ENCODE measurements at regions not wholly inside any gene's neighbourhood (a gene's known extent, or its start where the extent isn't known, plus 50 kb on each side); places are given as distances from the start of the nearest gene placed in this dataset.

DNA sequence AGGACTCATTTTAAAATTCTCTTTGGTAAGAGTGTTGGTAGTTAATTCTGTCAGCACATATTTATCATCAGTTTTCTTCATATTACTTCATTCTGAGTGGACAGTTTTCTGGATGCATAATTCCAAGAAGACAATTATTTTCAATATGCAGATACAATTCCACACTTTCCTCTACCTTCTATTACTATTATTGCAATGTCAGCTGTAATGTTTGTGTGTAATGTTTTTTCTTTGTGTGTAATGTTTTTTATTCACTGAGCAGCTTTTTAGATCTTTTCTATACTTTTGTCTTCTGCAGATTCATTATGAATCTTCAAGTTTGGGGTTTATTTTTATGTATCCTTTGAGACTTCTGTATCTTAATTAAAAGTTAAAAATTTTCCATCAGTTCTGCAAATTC is 264.0 kb upstream of the VRK2 start:
- H3K79me2 ChIP-seq, result no peaks in the 10 kb centered on the region
- TF ChIP-seq, protein P1, sequence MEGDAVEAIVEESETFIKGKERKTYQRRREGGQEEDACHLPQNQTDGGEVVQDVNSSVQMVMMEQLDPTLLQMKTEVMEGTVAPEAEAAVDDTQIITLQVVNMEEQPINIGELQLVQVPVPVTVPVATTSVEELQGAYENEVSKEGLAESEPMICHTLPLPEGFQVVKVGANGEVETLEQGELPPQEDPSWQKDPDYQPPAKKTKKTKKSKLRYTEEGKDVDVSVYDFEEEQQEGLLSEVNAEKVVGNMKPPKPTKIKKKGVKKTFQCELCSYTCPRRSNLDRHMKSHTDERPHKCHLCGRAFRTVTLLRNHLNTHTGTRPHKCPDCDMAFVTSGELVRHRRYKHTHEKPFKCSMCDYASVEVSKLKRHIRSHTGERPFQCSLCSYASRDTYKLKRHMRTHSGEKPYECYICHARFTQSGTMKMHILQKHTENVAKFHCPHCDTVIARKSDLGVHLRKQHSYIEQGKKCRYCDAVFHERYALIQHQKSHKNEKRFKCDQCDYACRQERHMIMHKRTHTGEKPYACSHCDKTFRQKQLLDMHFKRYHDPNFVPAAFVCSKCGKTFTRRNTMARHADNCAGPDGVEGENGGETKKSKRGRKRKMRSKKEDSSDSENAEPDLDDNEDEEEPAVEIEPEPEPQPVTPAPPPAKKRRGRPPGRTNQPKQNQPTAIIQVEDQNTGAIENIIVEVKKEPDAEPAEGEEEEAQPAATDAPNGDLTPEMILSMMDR (IDR thresholded peaks at IDR 0.05), result no peak
- no peaks in the 10 kb centered on the region for H3K4me1 ChIP-seq
- H3K4me2 ChIP-seq (ENCODE audit: low read length), result no peak overlapping the region
- no peaks in the 10 kb centered on the region for H3K36me3 ChIP-seq (ENCODE audit: control insufficient read depth, insufficient read depth, low read length)
- no peak overlapping the region for H3K9ac ChIP-seq
- H3K9me3 ChIP-seq (ENCODE audit: control insufficient read depth, low read length), result no peaks in the 10 kb centered on the region
- H2AFZ ChIP-seq, result no peak overlapping the region
- H3K27me3 ChIP-seq (ENCODE audit: control insufficient read depth, insufficient read depth, low read length), result no peaks in the 10 kb centered on the region
- H3K4me3 ChIP-seq (ENCODE audit: low read depth, low read length), result no peak overlapping the region
- no peak overlapping the region for H3K27ac ChIP-seq

DNA sequence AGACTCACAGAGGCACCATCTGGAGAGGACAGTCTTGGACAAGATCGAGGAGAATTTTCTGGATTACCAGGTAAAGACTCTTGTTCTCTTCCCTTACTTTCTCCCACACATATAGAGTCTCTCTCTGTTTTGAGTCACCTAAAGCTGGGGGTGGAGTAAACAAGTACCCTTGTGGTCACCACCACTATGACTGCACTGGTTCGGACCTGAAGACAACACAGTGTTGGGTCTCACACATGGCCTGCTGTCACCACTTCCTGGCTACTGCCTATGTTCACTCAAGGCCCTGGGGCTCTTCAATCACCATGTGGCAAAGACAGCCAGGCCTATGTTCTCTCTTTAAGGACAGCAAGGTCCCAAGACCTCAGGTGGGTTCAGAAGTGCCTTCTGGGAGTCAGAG is 253.3 kb upstream of the VRK2 start:
- Histone ChIP-seq H3K9me3 (ENCODE audit: control insufficient read depth, low read length) (no peaks in the 10 kb centered on the region), H3K27ac (no peak overlapping the region), H3K4me3 (ENCODE audit: low read depth, low read length) (no peak overlapping the region), H3K4me2 (ENCODE audit: low read length) (no peak overlapping the region), H3K4me1 (no peaks in the 10 kb centered on the region), H2AFZ (no peak overlapping the region), H3K27me3 (ENCODE audit: control insufficient read depth, insufficient read depth, low read length) (no peaks in the 10 kb centered on the region), H3K36me3 (ENCODE audit: control insufficient read depth, insufficient read depth, low read length) (no peaks in the 10 kb centered on the region), H3K9ac (no peak overlapping the region), H3K79me2 (no peaks in the 10 kb centered on the region)
- TF ChIP-seq, protein P1 (IDR thresholded peaks at IDR 0.05), result no peak

- no peak overlapping the region for H3K9ac ChIP-seq
- TF ChIP-seq, protein P1 (IDR thresholded peaks at IDR 0.05), result no peak
- H2AFZ ChIP-seq, result no peak overlapping the region
- H3K79me2 ChIP-seq, result no peaks in the 10 kb centered on the region
- no peaks in the 10 kb centered on the region for H3K9me3 ChIP-seq (ENCODE audit: control insufficient read depth, low read length)
- H3K4me2 ChIP-seq (ENCODE audit: low read length), result no peak overlapping the region
- H3K27me3 ChIP-seq (ENCODE audit: control insufficient read depth, insufficient read depth, low read length), result no peaks in the 10 kb centered on the region
- no peak overlapping the region for H3K4me3 ChIP-seq (ENCODE audit: low read depth, low read length)
- H3K36me3 ChIP-seq (ENCODE audit: control insufficient read depth, insufficient read depth, low read length), result no peaks in the 10 kb centered on the region
- H3K4me1 ChIP-seq, result no peaks in the 10 kb centered on the region
- no peak overlapping the region for H3K27ac ChIP-seq
These were observed 250.1 kb upstream of the VRK2 start for GRCh38 chr2:57796527-57796926.

DNA sequence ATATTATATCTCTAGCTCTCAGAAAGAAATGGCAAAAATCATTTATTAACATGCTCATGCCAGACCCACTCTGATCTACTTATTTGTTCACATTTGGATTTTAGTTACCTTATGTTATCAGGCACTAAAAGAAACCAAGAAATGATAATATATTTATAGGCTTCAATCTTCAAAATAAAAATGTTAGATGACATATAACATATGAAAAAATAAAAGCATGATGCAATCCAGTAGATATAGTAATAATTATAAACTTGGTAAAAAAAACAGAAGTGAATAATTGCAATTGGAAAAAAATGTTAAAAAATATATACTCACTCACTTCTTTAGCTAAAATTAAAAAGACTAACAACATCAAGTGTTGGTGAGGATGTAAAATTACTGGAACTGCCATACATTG is 248.3 kb upstream of the VRK2 start:
- no peak overlapping the region for H3K9ac ChIP-seq

DNA sequence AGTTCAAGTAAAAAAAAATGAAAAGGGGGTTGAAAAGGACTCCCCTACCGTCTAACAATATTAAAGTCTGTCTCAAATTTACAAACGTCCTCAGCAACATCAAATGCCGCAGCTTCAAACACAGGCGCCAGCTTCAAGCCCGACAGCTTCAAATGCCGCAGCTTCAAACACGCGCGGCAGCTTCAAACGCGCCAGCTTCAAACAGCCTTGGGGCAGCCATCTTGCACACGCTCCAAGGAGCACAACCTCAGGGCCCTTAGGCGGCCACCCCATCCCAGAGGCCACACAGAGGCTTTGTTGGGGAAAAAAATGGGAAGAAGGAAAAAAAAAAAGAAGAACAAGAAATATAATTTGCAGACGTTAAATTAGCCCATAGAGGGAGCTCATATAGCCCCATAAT is 244.4 kb upstream of the VRK2 start:
- Histone ChIP-seq H3K36me3 (ENCODE audit: control insufficient read depth, insufficient read depth, low read length) (no peaks in the 10 kb centered on the region), H3K27me3 (ENCODE audit: control insufficient read depth, insufficient read depth, low read length) (no peaks in the 10 kb centered on the region), H3K9me3 (ENCODE audit: control insufficient read depth, low read length) (no peaks in the 10 kb centered on the region), H3K27ac (no peak overlapping the region), H3K4me1 (no peaks in the 10 kb centered on the region), H2AFZ (no peak overlapping the region), H3K4me2 (ENCODE audit: low read length) (no peak overlapping the region), H3K79me2 (no peaks in the 10 kb centered on the region), H3K9ac (no peak overlapping the region), H3K4me3 (ENCODE audit: low read depth, low read length) (no peak overlapping the region)
- TF ChIP-seq, protein P1 (IDR thresholded peaks at IDR 0.05), result no peak

More for the DNA sequence above, 248.3 kb upstream of the VRK2 start:
- no peaks in the 10 kb centered on the region for H3K4me1 ChIP-seq
- no peak overlapping the region for H3K4me2 ChIP-seq (ENCODE audit: low read length)
- no peaks in the 10 kb centered on the region for H3K36me3 ChIP-seq (ENCODE audit: control insufficient read depth, insufficient read depth, low read length)
- H3K79me2 ChIP-seq, result no peaks in the 10 kb centered on the region
- TF ChIP-seq, protein P1 (IDR thresholded peaks at IDR 0.05), result no peak
- H3K4me3 ChIP-seq (ENCODE audit: low read depth, low read length), result no peak overlapping the region
- no peak overlapping the region for H3K27ac ChIP-seq
- H3K9me3 ChIP-seq (ENCODE audit: control insufficient read depth, low read length), result no peaks in the 10 kb centered on the region
- no peak overlapping the region for H2AFZ ChIP-seq
- H3K27me3 ChIP-seq (ENCODE audit: control insufficient read depth, insufficient read depth, low read length), result no peaks in the 10 kb centered on the region

All from parathyroid adenoma (tissue), 2 donors.